ENCODE measurements at regions not wholly inside any gene's neighbourhood (a gene's known extent, or its start where the extent isn't known, plus 50 kb on each side); places are given as distances from the start of the nearest gene placed in this dataset.

DNA sequence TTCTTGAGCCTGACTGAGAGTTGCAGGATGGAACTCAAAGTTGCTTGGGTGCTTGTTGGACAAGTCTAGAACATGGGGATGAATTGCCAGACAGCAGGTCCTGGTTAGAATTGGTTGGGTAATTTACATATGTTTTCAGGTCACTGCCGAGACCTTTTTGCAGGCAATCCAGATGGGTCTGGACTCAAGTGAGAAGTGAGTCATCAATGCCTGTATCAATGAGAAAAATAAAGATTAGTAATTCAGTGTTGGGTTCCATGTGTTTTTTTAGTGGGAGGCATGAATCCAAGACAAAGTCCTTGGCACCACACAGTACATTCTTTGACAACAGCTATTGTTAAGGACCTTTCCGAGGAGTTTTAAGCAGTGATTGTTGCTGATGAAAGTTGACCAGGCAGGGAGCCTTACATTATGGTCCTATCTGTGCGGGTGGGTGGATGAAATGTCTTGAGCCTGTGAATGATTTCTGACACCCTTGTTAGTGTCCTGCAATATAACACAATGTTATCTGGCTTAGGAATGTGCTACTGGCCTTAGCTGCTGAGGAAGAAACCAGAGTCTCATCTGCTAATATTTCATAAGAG, 77.7 kb downstream of the CRYGS start:
- 7 to 14% methylated on average over 3 of the region's 3 CpGs for WGBS, 2 experiments (ENCODE audit: low coverage in 1 of 2, low lambda C conversion rate in 2 of 2, missing lambda C conversion rate in 2 of 2)
- TF ChIP-seq EZH2 (IDR thresholded peaks at IDR 0.05; ENCODE audit: insufficient read depth, poor library complexity, severe bottlenecking) (no peak), EZH2phosphoT487 (IDR thresholded peaks at IDR 0.05; ENCODE audit: insufficient read depth, low read depth) (no peak)
- Histone ChIP-seq H3F3A (ENCODE audit: insufficient read depth) (peaks cover 2% of the 10 kb centered on the region), H3K4me1 (ENCODE audit: insufficient read depth) (0 out of 2 replicates have a peak, but pooled peaks cover under 1% of the 10 kb centered on the region), H3K9me2 (ENCODE audit: insufficient read depth) (no peaks in the 10 kb centered on the region), H4K20me1 (ENCODE audit: insufficient read depth) (no peaks in the 10 kb centered on the region), H3K4me2 (ENCODE audit: unreplicated experiment) (no peak overlapping the region), H3K9me3 (ENCODE audit: low read depth) (no peaks in the 10 kb centered on the region), H3K4me3 (no peak overlapping the region), H3K27me3 (replicated peaks; ENCODE audit: insufficient read depth) (peaks cover 55% of the 10 kb centered on the region), H3K36me3 (ENCODE audit: low read depth) (no peaks in the 10 kb centered on the region), H3K9ac (no peak overlapping the region), H3K27ac (no peak overlapping the region), H3K79me2 (ENCODE audit: insufficient read depth) (no peaks in the 10 kb centered on the region), H2AFZ (no peak overlapping the region)
- DNase-seq = peak; percentile 6
- in situ Hi-C loops (cut with MboI) = no loop called here

- in situ Hi-C loops (cut with MboI) = no loop called here
- WGBS, 2 experiments (ENCODE audit: low coverage in 1 of 2, low lambda C conversion rate in 2 of 2, missing lambda C conversion rate in 2 of 2) = 75 to 77% methylated on average over 2 of the region's 2 CpGs
- no peak overlapping the region for H2AFZ ChIP-seq
- H3F3A ChIP-seq (ENCODE audit: insufficient read depth) = peaks cover 10% of the 10 kb centered on the region
- H4K20me1 ChIP-seq (ENCODE audit: insufficient read depth) = no peaks in the 10 kb centered on the region
- no peak overlapping the region for H3K4me2 ChIP-seq (ENCODE audit: unreplicated experiment)
- no peaks in the 10 kb centered on the region for H3K9me2 ChIP-seq (ENCODE audit: insufficient read depth)
- no peak for DNase-seq
- no peaks in the 10 kb centered on the region for H3K79me2 ChIP-seq (ENCODE audit: insufficient read depth)
- H3K36me3 ChIP-seq (ENCODE audit: low read depth) = no peaks in the 10 kb centered on the region
- no peak for TF ChIP-seq EZH2 (IDR thresholded peaks at IDR 0.05; ENCODE audit: insufficient read depth, poor library complexity, severe bottlenecking)
- TF ChIP-seq EZH2phosphoT487 (IDR thresholded peaks at IDR 0.05; ENCODE audit: insufficient read depth, low read depth) = no peak
- H3K4me3 ChIP-seq = no peak overlapping the region
- H3K9me3 ChIP-seq (ENCODE audit: low read depth) = no peaks in the 10 kb centered on the region
- H3K4me1 ChIP-seq (ENCODE audit: insufficient read depth) = 0 out of 2 replicates have a peak, but pooled peaks cover 7% of the 10 kb centered on the region
- no peak overlapping the region for H3K9ac ChIP-seq
- H3K27ac ChIP-seq = no peak overlapping the region
- peaks cover 45% of the 10 kb centered on the region for H3K27me3 ChIP-seq (replicated peaks; ENCODE audit: insufficient read depth)
These were observed 78.7 kb downstream of the CRYGS start for GRCh38 chr3:186465508-186465907.

DNA sequence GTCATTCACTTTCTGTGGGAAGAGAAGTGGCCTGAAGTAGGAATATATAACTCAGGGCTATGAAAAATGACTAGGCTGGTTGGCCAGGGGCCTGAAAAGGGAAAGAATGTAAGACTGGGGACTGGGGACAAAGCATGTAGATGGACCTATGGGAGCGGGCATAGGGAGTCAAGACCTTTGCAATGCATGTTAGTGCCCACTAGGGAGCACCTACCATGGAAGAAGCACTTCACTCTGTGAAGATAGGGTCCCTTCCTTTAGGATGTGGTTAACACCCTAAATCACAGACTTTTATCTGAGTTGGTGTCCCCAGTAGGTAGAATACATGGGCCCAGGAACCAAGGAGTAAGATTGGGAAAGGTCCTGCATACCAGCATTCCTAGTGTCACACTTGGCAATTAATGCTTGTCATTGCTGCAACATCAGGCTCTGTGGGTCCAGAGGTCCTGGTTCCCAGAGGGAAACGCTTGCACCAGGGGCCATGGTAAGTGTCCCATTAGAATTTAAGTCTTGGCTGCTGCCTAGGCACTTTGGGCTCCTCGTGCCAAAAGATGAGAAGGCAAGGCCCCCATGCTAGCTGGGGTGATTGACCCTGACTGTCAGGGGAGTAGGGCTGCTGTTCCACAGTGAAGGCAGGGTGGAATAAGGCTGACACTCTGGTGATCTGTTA, 79.6 kb downstream of the CRYGS start:
- WGBS, 2 experiments (ENCODE audit: low coverage in 1 of 2, low lambda C conversion rate in 2 of 2, missing lambda C conversion rate in 2 of 2) = 19 to 20% methylated on average over 3 of the region's 3 CpGs
- no peaks in the 10 kb centered on the region for H3K9me2 ChIP-seq (ENCODE audit: insufficient read depth)
- H3K4me3 ChIP-seq = no peak overlapping the region
- H3K79me2 ChIP-seq (ENCODE audit: insufficient read depth) = no peaks in the 10 kb centered on the region
- H3K27ac ChIP-seq = no peak overlapping the region
- H3K9me3 ChIP-seq (ENCODE audit: low read depth) = no peaks in the 10 kb centered on the region
- no peaks in the 10 kb centered on the region for H3K36me3 ChIP-seq (ENCODE audit: low read depth)
- H3F3A ChIP-seq (ENCODE audit: insufficient read depth) = peaks cover 10% of the 10 kb centered on the region
- H3K4me2 ChIP-seq (ENCODE audit: unreplicated experiment) = no peak overlapping the region
- no peak overlapping the region for H3K9ac ChIP-seq
- DNase-seq = no peak
- 0 out of 2 replicates have a peak, but pooled peaks cover 7% of the 10 kb centered on the region for H3K4me1 ChIP-seq (ENCODE audit: insufficient read depth)
- TF ChIP-seq EZH2 (IDR thresholded peaks at IDR 0.05; ENCODE audit: insufficient read depth, poor library complexity, severe bottlenecking) (no peak), EZH2phosphoT487 (IDR thresholded peaks at IDR 0.05; ENCODE audit: insufficient read depth, low read depth) (no peak)
- in situ Hi-C loops (cut with MboI) = no loop called here
- no peaks in the 10 kb centered on the region for H4K20me1 ChIP-seq (ENCODE audit: insufficient read depth)
- peaks cover 41% of the 10 kb centered on the region for H3K27me3 ChIP-seq (replicated peaks; ENCODE audit: insufficient read depth)
- H2AFZ ChIP-seq = no peak overlapping the region

DNA sequence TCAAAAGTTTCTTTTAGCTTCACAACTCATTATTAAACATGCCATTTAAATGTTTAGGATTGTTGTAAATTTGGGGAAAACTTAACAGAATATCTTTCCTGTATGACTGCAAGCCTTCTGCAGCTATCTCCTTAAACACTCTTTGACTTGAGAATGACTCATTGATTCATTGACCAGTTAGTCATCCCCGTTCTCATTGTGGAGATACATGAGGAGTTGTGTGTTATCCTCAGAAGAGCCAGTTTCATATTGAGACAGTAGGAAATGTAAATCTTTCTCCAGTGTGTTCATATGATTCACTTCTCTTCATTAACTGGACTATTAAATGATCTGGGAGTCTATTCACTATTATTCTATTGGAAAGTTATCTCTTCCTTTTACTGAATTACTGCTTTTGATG, 83.0 kb downstream of the CRYGS start:
- no peaks in the 10 kb centered on the region for H3K9me2 ChIP-seq (ENCODE audit: insufficient read depth)
- peaks cover 53% of the 10 kb centered on the region for H3K27me3 ChIP-seq (replicated peaks; ENCODE audit: insufficient read depth)
- H3K4me1 ChIP-seq (ENCODE audit: insufficient read depth) = peaks cover 7% of the 10 kb centered on the region; the same call in 1 of the 2 replicates
- no peak overlapping the region for H2AFZ ChIP-seq
- WGBS, 2 experiments (ENCODE audit: low coverage in 1 of 2, low lambda C conversion rate in 2 of 2, missing lambda C conversion rate in 2 of 2) = 0% methylated on average over 1 of the region's 1 CpG
- H3K27ac ChIP-seq = no peak overlapping the region
- H3F3A ChIP-seq (ENCODE audit: insufficient read depth) = peaks cover 10% of the 10 kb centered on the region
- no peak overlapping the region for H3K4me3 ChIP-seq
- in situ Hi-C loops (cut with MboI) = no loop called here
- H3K36me3 ChIP-seq (ENCODE audit: low read depth) = no peaks in the 10 kb centered on the region
- no peaks in the 10 kb centered on the region for H3K79me2 ChIP-seq (ENCODE audit: insufficient read depth)
- H3K9ac ChIP-seq = no peak overlapping the region
- H3K9me3 ChIP-seq (ENCODE audit: low read depth) = no peaks in the 10 kb centered on the region
- no peak overlapping the region for H3K4me2 ChIP-seq (ENCODE audit: unreplicated experiment)
- TF ChIP-seq EZH2phosphoT487 (IDR thresholded peaks at IDR 0.05; ENCODE audit: insufficient read depth, low read depth) (no peak), EZH2 (IDR thresholded peaks at IDR 0.05; ENCODE audit: insufficient read depth, poor library complexity, severe bottlenecking) (no peak)
- DNase-seq = peak; percentile 82
- no peaks in the 10 kb centered on the region for H4K20me1 ChIP-seq (ENCODE audit: insufficient read depth)

Measured in GM23248 (cell line).